ENCODE measurements at regions not wholly inside any gene's neighbourhood (a gene's known extent, or its start where the extent isn't known, plus 50 kb on each side); places are given as distances from the start of the nearest gene placed in this dataset.

GRCh38 chr21:16388911-16389560 is 659.3 kb downstream of the USP25 start:
- no peaks in the 10 kb centered on the region for H3K4me1 Mint-ChIP-seq (ENCODE audit: low read depth in 2 of 2)
- H3K4me3 Mint-ChIP-seq: no peak overlapping the region
- ATAC-seq (replicated peaks) (no peak), DNase-seq (no peak)
- no peaks in the 10 kb centered on the region for H3K27me3 Mint-ChIP-seq
- no peaks in the 10 kb centered on the region for H3K36me3 Mint-ChIP-seq (ENCODE audit: insufficient read depth)
- H3K9me3 Mint-ChIP-seq: peaks cover 6 to 29% of the 10 kb centered on the region in 2 donors
- no peak overlapping the region for H3K27ac Mint-ChIP-seq

- no peaks in the 10 kb centered on the region for H3K36me3 Mint-ChIP-seq (ENCODE audit: insufficient read depth)
- no peak for ATAC-seq (replicated peaks)
These were observed 659.9 kb downstream of the USP25 start for GRCh38 chr21:16389643-16390042.

GRCh38 chr21:16395285-16395684 is 665.5 kb downstream of the USP25 start:
- Mint-ChIP-seq H3K27me3 (no peaks in the 10 kb centered on the region), H3K36me3 (ENCODE audit: insufficient read depth) (no peaks in the 10 kb centered on the region), H3K4me3 (no peak overlapping the region), H3K4me1 (ENCODE audit: low read depth in 2 of 2) (no peaks in the 10 kb centered on the region), H3K27ac (no peak overlapping the region), H3K9me3 (peaks cover 10 to 15% of the 10 kb centered on the region in 2 donors)
- ATAC-seq (replicated peaks) (no peak), DNase-seq (no peak)

More at GRCh38 chr21:16389643-16390042, 659.9 kb downstream of the USP25 start:
- H3K27ac Mint-ChIP-seq: no peak overlapping the region
- H3K27me3 Mint-ChIP-seq: no peaks in the 10 kb centered on the region
- peaks cover 6 to 29% of the 10 kb centered on the region in 2 donors for H3K9me3 Mint-ChIP-seq
- no peak overlapping the region for H3K4me3 Mint-ChIP-seq
- no peak for DNase-seq
- no peaks in the 10 kb centered on the region for H3K4me1 Mint-ChIP-seq (ENCODE audit: low read depth in 2 of 2)

GRCh38 chr21:16402752-16403151 is 673.0 kb downstream of the USP25 start:
- peaks cover 3 to 7% of the 10 kb centered on the region in 2 donors for H3K9me3 Mint-ChIP-seq
- DNase-seq (no peak), ATAC-seq (replicated peaks) (no peak)
- no peaks in the 10 kb centered on the region for H3K4me1 Mint-ChIP-seq (ENCODE audit: low read depth in 2 of 2)
- H3K27me3 Mint-ChIP-seq: no peaks in the 10 kb centered on the region
- no peak overlapping the region for H3K4me3 Mint-ChIP-seq
- no peaks in the 10 kb centered on the region for H3K36me3 Mint-ChIP-seq (ENCODE audit: insufficient read depth)
- H3K27ac Mint-ChIP-seq: no peak overlapping the region

- DNase-seq (no peak), ATAC-seq (replicated peaks) (no peak)
- H3K4me3 Mint-ChIP-seq: no peak overlapping the region
- peaks cover 6 to 7% of the 10 kb centered on the region in 2 donors for H3K9me3 Mint-ChIP-seq
- H3K4me1 Mint-ChIP-seq (ENCODE audit: low read depth in 2 of 2): no peaks in the 10 kb centered on the region
- no peaks in the 10 kb centered on the region for H3K27me3 Mint-ChIP-seq
- no peak overlapping the region for H3K27ac Mint-ChIP-seq
- H3K36me3 Mint-ChIP-seq (ENCODE audit: insufficient read depth): no peaks in the 10 kb centered on the region
These were observed 675.0 kb downstream of the USP25 start for GRCh38 chr21:16404776-16405175.

GRCh38 chr21:16406355-16406754 is 676.6 kb downstream of the USP25 start:
- H3K4me1 Mint-ChIP-seq (ENCODE audit: low read depth in 2 of 2): no peaks in the 10 kb centered on the region
- H3K27me3 Mint-ChIP-seq: no peaks in the 10 kb centered on the region
- H3K4me3 Mint-ChIP-seq: no peak overlapping the region
- no peak for DNase-seq
- H3K9me3 Mint-ChIP-seq: peaks cover 6 to 7% of the 10 kb centered on the region in 2 donors
- no peak for ATAC-seq (replicated peaks)
- no peak overlapping the region for H3K27ac Mint-ChIP-seq
- H3K36me3 Mint-ChIP-seq (ENCODE audit: insufficient read depth): no peaks in the 10 kb centered on the region

GRCh38 chr21:16407403-16408240 is 677.8 kb downstream of the USP25 start:
- Mint-ChIP-seq H3K27ac (peak overlapping the region in 1 of 2 donors; percentile 45), H3K4me1 (ENCODE audit: low read depth in 2 of 2) (no peaks in the 10 kb centered on the region), H3K27me3 (no peaks in the 10 kb centered on the region), H3K4me3 (no peak overlapping the region), H3K9me3 (peaks cover 6 to 7% of the 10 kb centered on the region in 2 donors), H3K36me3 (ENCODE audit: insufficient read depth) (no peaks in the 10 kb centered on the region)
- no peak for ATAC-seq (replicated peaks)
- no peak for DNase-seq

GRCh38 chr21:16408280-16408679 is 678.5 kb downstream of the USP25 start:
- Mint-ChIP-seq H3K9me3 (peaks cover 6 to 7% of the 10 kb centered on the region in 2 donors), H3K4me1 (ENCODE audit: low read depth in 2 of 2) (no peaks in the 10 kb centered on the region), H3K27ac (no peak overlapping the region), H3K27me3 (no peaks in the 10 kb centered on the region), H3K4me3 (no peak overlapping the region), H3K36me3 (ENCODE audit: insufficient read depth) (no peaks in the 10 kb centered on the region)
- ATAC-seq (replicated peaks) (no peak), DNase-seq (no peak)

GRCh38 chr21:16409352-16409751 is 679.6 kb downstream of the USP25 start:
- Mint-ChIP-seq H3K4me1 (ENCODE audit: low read depth in 2 of 2) (no peaks in the 10 kb centered on the region), H3K36me3 (ENCODE audit: insufficient read depth) (no peaks in the 10 kb centered on the region), H3K4me3 (no peak overlapping the region), H3K27me3 (no peaks in the 10 kb centered on the region), H3K27ac (no peak overlapping the region), H3K9me3 (peaks cover 0 to 6% of the 10 kb centered on the region in 2 donors)
- ATAC-seq (replicated peaks) (no peak), DNase-seq (no peak)

GRCh38 chr21:16418226-16418625 is 688.4 kb downstream of the USP25 start:
- Mint-ChIP-seq H3K27ac (no peak overlapping the region), H3K36me3 (ENCODE audit: insufficient read depth) (no peaks in the 10 kb centered on the region), H3K27me3 (no peaks in the 10 kb centered on the region), H3K4me3 (no peak overlapping the region), H3K9me3 (peaks cover 7 to 8% of the 10 kb centered on the region in 2 donors), H3K4me1 (ENCODE audit: low read depth in 2 of 2) (no peaks in the 10 kb centered on the region)
- DNase-seq (no peak), ATAC-seq (replicated peaks) (no peak)

- no peak for DNase-seq
- no peaks in the 10 kb centered on the region for H3K36me3 Mint-ChIP-seq (ENCODE audit: insufficient read depth)
- H3K4me1 Mint-ChIP-seq (ENCODE audit: low read depth in 2 of 2): no peaks in the 10 kb centered on the region
- no peak for ATAC-seq (replicated peaks)
- H3K9me3 Mint-ChIP-seq: peaks cover 7 to 8% of the 10 kb centered on the region in 2 donors
- H3K4me3 Mint-ChIP-seq: no peak overlapping the region
- H3K27ac Mint-ChIP-seq: no peak overlapping the region
- no peaks in the 10 kb centered on the region for H3K27me3 Mint-ChIP-seq
These were observed 688.9 kb downstream of the USP25 start for GRCh38 chr21:16418642-16419041.

- H3K4me1 Mint-ChIP-seq (ENCODE audit: low read depth in 2 of 2): no peaks in the 10 kb centered on the region
- no peak overlapping the region for H3K27ac Mint-ChIP-seq
- DNase-seq (no peak), ATAC-seq (replicated peaks) (no peak)
- H3K27me3 Mint-ChIP-seq: no peaks in the 10 kb centered on the region
- H3K4me3 Mint-ChIP-seq: no peak overlapping the region
- H3K36me3 Mint-ChIP-seq (ENCODE audit: insufficient read depth): no peaks in the 10 kb centered on the region
- H3K9me3 Mint-ChIP-seq: peaks cover 7 to 10% of the 10 kb centered on the region in 2 donors
These were observed 689.6 kb downstream of the USP25 start for GRCh38 chr21:16419188-16419921.

- ATAC-seq (replicated peaks) (no peak), DNase-seq (no peak)
- no peak overlapping the region for H3K4me3 Mint-ChIP-seq
- no peaks in the 10 kb centered on the region for H3K4me1 Mint-ChIP-seq (ENCODE audit: low read depth in 2 of 2)
- no peaks in the 10 kb centered on the region for H3K36me3 Mint-ChIP-seq (ENCODE audit: insufficient read depth)
- no peak overlapping the region for H3K27ac Mint-ChIP-seq
- peaks cover 7 to 12% of the 10 kb centered on the region in 2 donors for H3K9me3 Mint-ChIP-seq
- no peaks in the 10 kb centered on the region for H3K27me3 Mint-ChIP-seq
These were observed 690.4 kb downstream of the USP25 start for GRCh38 chr21:16420031-16420724.

Data from effector memory CD8-positive, alpha-beta T cell (primary cell).